Skeletal muscle cell (primary cell): ENCODE measurements at regions not wholly inside any gene's neighbourhood (a gene's known extent, or its start where the extent isn't known, plus 50 kb on each side); places are given as distances from the start of the nearest gene placed in this dataset.
A peak's percentile ranks its signal among the peaks of the same experiment; 100 is the strongest.
"Not testable (repeated sequence)": the region's sequence is repeated elsewhere in the genome, so short reads cannot be mapped to it uniquely, and the experiment has no call there.

Source experiments
- DNase-seq: peaks from one replicate; pipeline ENCODE4 v3.0.0-alpha.2; 2010; ENCODE audit warnings: low read depth
- H3K4me3 ChIP-seq: 2 replicates; pipeline ENCODE4 v1.5.1; 2011; ENCODE audit warnings: low read depth, mild to moderate bottlenecking, control low read depth, low read length, moderate library complexity

DNA sequence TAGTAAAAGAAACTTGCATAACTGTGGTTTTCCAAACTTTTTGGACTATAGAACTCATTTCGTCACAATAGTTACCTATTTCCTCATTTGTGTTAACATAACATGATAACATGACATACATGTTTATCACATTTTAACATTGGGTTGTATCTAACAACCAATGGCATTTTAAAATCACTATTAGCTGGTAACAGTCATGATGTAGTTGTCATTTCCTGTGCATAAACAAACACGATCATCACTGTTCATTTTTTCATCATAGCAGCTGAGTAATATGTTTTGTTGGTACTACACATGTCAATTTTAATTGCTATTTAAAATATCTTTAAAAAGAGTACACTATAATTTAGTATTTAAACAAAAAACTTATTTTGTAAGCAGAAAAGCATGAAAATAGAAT, 402.4 kb downstream of the SATB2 start:
- H3K4me3 ChIP-seq, result no peak overlapping the region
- no peak for DNase-seq

DNA sequence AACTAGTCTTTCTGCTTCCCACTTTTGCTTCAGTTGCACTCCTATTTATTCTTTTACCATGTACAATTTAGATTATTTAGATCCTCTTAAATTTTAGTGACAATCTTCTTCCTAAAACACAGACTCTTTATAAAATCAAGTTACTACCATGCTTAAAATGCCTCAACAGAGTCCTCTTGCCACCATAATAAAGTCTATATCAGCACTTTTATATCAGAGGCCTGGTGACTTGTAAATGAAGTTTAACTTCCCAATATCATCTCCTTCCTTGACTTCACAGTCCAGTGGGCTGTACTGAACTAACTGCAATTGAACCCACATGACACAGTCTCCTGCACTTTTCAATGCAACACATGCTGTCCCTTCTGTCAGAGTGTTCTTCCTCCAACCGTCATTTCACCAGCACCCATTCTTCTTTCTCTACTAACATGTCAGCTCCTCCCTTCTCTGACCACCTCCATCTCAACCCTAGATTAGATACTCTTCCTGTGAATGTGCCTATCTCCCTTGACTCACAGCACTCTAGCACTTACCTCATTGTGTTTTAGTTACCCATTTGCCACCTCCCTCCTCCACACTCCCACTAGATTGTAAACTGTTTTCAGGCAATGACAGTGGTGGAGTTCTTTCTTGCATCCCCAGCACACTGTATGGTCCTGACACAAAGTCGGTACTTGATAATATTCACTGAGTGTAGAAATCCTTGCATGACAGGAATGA, 414.9 kb downstream of the SATB2 start:
- no peak for DNase-seq
- no peak overlapping the region for H3K4me3 ChIP-seq

DNA sequence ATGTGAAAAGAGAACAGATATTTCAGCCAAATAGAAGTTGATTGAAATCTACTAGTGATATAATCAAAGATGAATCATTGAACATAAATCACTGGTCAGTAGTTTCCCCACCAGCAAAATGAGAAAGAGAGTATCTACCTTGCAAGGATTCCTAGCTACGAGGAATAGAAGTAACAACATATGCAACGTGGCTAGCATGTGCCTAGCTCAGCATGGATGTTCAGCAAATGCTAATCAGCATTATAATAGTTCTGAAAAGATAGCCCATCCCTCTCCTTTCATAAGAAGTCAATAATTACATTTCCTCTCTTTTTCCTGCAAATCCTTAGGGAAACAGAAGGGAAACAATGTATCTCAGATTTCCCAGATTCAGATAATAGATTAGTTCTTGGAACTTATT, 417.2 kb downstream of the SATB2 start:
- DNase-seq, result no peak
- H3K4me3 ChIP-seq, result no peak overlapping the region

DNA sequence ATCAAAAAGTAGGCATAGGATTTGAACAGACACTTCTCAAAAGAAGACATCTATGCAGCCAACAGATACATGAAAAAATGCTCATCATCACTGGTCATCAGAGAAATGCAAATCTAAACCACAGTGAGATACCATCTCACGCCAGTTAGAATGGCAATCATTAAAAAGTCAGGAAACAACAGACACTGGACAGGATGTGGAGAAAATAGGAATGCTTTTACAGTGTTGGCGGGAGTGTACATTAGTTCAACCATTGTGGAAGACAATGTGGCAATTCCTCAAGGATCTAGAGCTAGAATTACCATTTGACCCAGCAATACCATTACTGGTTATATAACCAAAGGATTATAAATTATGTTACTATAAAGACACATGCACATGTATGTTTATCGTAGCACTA, 424.0 kb downstream of the SATB2 start:
- H3K4me3 ChIP-seq, DNase-seq: not testable (repeated sequence)

DNA sequence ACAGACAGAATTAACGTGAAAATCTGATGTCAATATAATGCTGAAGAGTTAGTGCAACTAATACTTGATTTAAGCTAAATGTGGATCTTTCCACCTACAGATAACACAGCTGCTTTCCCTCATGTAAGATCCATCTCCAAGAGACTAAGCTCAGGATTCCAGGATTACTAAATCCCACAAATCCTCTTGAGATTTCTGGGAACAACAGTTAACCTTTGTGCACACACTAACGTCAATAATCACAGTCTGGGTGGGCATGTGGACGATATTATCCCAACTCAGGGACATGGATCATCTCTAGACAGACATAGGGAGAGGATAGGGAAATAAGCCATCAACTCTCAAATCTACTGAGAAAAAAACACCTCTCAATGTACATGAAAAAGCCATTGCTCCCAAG, 432.6 kb downstream of the SATB2 start:
- no peak for DNase-seq
- no peak overlapping the region for H3K4me3 ChIP-seq

DNA sequence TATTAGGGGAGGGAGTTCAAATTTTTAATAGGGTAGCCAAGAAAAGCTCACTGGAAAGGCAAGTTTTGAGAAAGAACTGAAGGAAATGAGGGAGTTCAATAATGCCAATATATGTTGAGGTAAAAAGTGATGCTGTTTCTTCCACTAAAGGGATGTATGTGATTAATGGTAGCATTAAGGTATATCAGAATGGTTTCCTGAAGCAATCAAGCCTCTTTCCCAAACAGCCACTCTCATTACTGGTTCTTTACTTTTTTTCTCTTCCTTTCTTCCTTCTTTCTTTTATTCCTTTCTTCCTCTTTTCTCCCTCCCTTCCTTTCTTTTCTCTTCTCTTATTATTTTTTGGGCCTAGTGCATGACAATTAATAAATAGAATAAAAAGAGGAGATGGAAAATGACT, 433.5 kb downstream of the SATB2 start:
- DNase-seq, result no peak
- no peak overlapping the region for H3K4me3 ChIP-seq

DNA sequence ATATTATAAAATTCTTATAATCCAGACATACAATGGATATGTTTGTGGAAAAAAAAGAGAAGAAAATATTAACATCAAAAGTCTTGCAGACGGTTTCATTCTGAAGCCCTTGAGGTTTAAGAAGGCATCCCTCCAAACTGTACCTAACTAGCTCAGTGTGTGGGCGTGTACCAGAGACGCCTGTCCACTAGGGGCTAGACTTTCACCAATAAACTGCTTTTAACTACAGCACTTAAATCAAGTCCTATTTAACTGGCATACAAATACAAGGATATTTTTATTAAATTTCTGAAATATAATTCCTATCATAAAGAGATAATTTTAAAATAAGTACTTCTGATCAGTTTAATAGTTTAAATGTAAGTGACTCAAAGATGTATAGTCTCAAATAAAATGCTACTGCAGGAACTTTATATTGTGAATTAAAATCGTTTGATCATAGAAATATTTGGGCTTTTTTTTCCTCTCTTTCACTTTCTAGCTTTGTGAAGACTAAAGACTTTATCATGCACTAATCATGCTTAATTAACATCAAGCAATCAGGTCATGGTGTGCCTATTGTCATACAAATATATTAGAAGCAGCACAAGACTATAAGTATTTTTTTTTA, 437.7 kb downstream of the SATB2 start:
- no peak overlapping the region for H3K4me3 ChIP-seq
- DNase-seq, result peak; percentile 8

DNA sequence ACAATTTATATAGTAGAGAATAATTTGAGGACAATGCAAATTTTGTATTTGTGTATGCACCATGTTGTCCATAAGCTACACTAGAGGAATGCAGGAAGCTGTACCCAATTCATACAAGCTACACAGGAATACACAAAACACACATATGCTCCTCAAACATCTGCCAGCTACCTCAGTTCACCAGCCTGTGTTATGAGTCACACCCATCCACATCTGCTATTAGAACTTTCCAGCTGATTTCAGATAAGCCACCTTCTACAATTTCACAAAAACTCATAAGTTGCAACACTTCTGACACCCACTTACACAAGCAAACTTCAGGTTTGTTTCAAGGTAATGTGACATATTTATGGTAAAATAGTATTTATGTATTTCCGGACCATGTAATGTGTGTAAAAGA, 438.9 kb downstream of the SATB2 start:
- no peak for DNase-seq
- H3K4me3 ChIP-seq, result no peak overlapping the region

DNA sequence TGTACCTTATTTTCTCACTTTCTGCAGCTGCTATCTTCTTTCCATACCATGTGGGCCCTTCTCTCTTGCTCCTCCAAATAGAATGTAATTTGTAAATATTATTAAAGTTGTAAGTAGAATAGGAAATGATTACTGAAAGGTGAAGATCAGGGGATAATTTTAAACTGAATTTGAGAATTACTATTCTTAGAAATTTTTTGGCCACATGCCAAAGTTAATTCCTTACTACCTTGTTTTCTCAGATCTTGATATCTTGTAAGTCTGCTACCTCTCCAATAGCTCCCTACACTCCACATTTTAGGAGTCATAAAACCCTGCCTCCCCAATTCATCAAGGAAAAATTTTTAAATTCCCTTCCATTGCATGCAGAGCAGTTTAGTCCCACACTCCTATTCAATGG, 442.7 kb downstream of the SATB2 start:
- no peak for DNase-seq
- no peak overlapping the region for H3K4me3 ChIP-seq

DNA sequence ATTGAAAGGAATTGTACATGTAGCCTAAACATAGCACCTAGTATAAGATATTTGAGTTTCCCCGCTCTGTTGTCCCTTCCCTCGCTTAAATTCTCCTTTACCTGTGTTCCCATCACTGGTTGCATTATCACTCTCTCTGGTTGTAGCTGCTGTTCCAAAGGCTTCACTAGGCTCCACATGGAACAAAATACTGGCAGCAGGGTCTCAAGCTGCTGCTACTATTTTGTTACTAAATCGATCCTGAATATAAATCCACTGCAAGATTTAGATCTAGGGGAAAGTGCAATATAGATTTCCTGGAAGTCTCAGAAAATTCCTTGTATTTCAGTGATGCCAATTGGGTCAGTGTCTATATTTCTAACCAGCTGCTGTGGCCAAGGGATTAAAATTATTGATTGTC, 443.5 kb downstream of the SATB2 start:
- H3K4me3 ChIP-seq, result no peak overlapping the region
- DNase-seq, result no peak

DNA sequence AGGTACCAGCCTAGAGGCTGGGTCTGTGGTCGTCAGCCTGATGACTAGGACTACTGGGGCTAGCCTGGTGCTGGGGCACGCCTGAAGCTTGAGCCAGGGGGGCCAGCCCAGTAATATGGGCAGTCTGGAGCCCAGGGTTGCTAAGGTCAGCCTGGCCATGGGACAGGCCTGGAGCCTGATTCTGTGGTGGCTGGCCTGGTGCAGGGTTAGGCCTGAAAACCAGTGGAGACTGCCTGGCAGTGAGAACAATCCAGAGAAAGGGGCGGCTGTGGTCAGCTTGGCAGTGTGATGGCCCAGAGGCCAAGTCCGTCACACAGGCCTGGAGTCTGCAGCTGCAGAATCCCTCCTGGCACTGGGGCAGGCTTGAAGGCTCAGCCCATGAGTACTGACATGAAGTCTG, 445.8 kb downstream of the SATB2 start:
- H3K4me3 ChIP-seq, result no peak overlapping the region
- no peak for DNase-seq

DNA sequence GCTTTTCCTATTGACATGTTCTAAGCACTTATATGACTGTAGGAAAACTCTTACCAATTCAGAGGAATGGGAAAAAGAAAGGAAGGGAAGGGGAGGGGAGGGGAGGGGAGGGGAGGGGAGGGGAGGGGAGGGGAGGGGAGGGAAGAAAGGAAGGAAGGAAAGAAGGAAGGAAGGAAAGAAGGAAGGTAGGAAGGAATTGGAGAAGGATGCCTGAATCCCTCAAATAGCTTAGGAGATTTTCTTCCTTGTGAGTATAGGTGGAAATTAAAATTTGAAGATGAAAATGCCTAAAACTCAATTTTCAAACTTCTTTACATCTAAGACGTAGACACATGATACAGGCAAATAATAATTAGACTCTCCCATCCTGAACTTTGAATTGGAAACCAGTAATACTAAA, 463.1 kb downstream of the SATB2 start:
- no peak for DNase-seq
- H3K4me3 ChIP-seq, result no peak overlapping the region

DNA sequence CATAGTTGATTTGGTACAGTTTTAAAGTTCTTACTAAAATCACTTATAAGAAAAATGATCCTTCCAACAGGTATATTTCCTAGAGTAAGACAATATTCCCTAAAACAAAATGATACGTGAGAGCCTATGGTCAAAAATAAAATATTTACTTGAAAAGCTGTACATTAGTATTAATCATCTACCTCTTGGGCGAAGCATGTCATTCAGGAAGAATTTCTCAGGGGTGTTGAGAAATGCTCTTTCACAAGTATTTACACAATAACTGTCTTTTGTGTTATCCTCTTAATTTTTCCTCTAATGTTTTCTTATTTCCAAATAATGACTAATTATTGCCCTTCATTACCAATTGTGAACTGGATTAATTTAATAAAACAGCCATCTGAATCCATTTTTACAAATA, 466.3 kb downstream of the SATB2 start:
- no peak overlapping the region for H3K4me3 ChIP-seq
- no peak for DNase-seq

DNA sequence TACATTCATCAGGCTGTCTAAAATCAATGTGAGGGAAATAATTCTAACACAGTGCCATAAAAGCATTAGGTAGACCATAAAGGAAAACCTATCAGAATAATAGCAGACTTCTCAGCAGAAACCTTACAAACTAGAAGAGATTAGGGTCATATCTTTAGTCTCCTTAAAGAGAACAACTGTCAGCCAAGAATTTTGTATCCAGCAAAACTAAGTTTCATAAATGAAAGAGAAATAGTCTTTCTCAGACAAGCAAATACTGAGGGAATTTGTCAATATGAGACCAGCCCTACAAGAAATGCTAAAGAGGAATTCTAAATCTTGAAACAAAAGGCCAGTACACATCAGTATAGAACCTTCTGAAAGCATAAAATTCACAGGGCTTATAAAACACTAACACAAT, 482.0 kb downstream of the SATB2 start:
- no peak for DNase-seq
- no peak overlapping the region for H3K4me3 ChIP-seq

DNA sequence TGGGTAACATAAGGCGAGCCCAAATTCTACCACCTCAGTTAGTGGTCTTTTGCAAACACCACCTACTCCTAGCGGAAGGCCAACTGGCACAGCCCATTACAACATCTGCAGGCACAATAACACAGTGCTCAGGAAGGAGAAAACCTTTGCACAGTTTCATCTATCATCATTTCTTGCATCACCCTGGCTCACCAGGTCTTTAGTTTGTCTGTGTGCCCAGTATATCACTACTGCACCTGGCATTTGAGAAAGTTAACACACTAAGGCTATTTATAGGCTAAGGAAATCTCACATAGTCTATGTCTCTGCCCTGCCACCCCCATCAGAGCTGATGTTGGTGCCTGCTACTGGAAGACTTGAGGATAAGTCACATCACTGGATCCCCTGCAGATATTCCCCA, 484.0 kb downstream of the SATB2 start:
- H3K4me3 ChIP-seq, result no peak overlapping the region
- DNase-seq, result no peak

DNA sequence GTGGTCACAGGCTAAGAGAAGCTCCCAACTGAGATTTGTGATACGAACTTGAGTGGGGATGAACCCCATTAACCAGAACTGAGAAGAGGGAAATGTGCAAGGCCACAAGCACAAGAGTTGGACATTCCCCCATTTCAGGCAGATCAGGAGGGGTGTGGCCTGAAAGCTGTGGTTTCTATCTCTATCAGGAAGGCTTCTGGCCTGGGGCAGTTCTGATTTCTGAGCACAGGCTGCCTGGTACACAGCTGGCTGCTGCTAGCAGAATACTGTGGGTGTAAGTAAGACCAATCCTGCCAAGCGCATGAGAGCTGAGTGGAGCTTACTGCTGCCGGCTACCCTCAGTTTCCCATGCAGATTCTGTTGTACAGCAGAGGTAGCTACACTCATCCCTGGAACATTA, 484.6 kb downstream of the SATB2 start:
- DNase-seq, result no peak
- no peak overlapping the region for H3K4me3 ChIP-seq

DNA sequence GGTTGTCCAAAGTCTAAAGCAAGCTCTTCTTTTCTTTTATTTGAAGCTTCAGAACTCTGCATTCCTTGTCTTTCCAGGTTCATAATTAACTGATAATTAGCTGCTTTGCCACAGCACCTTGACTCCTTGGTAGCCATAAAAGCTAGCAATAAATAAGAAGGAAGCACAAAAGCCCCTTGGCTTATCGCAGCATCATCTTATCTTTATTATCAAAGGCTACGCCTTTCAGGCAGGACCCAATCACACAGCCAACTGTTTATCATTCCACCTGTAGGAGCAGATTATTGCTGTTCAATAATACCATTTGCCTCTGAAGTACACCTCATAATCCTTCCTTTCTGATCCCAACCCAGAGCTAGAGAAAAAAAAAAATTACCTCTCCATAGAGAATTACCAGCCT, 489.2 kb downstream of the SATB2 start:
- DNase-seq, result no peak
- H3K4me3 ChIP-seq, result no peak overlapping the region

DNA sequence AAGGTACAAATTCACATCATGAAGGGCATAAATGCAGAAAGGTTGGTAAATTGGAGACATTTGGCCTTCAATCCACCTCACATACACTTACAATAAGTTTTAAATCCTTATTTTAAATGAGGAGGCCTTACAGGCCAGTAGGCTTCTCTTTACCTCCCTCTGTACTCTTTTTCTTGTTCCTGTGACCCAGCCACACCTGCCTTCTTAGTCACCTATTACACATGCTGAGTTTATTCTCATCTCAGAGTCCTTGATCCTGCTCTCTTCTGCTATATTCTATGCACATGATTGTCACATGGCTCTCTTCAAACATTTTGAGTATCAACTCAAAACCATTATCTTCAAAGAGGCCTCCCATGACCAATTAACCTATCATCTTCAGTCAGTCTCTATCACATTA, 491.5 kb downstream of the SATB2 start:
- no peak for DNase-seq
- H3K4me3 ChIP-seq, result no peak overlapping the region

DNA sequence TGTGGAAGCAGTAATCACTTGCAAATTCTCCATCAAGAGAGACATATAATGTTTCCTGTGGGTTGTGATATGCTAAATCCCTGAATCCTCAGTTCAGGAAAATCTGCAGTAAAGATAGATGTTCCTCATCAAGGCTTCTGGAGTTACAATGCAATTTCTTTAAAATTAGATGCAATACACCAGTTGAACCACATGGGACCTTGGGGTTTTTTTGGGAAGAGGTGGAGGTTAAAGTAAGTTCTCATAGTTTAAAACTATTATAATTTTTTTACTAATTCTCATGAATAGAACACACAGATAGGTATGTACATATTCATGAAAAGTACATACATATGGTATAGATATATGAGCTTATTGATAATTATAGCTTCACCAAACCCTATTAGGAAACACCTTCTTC, 496.2 kb downstream of the SATB2 start:
- no peak for DNase-seq
- no peak overlapping the region for H3K4me3 ChIP-seq

DNA sequence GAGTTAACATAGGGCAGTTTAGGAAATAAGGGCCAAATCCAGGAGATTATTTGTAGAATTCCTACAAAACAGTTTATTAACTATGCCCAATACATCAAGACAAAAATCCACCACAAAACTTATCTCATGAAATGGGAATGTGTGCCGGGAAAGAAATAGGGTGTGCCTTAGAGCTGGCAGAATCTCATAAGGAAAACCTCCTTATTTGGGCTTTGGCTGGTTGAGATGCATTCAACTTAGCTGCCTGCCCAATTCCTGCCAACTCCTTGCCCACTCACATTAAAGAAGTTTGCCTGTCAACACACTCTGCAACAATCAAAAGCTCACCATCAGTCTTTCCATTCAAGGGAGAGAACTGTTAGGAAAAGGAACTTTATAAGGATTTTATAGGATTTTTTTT, 500.6 kb downstream of the SATB2 start:
- no peak for DNase-seq
- no peak overlapping the region for H3K4me3 ChIP-seq

DNA sequence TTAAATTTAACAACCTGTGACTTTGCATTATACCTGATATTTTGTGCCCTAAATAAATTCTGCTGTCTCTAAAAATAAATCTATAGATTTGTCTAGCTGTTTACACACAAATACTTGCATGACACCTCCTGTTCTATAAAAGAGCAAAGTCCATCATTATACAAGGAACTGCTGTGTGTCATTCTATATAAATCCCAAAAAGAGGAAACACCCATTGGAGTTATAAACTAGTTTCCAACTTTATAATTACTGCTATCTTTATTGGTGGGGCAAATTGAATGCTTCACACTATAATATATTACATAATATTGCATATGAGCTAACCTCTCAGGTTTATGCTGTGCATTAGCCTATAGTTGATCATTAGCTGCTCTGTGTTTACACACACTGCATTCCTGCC, 504.4 kb downstream of the SATB2 start:
- no peak overlapping the region for H3K4me3 ChIP-seq
- DNase-seq, result no peak

DNA sequence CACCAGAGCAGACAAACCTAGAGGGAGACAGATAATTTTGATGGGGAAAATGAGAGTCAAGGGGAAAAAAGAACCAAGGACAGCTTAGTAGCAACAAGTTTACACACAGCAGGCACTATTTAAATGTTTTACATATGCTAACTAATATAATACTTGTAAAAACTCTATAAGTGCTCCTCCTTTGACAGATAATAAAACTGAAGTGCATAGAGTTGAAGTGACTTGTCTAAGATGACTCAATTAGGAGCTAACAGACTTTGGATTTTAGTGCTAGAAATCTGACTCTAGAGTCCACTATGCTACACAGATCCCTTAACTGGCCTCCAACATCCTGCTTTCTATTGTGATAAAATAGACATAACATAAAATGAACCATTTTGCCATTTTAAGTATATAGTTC, 506.9 kb downstream of the SATB2 start:
- no peak for DNase-seq
- no peak overlapping the region for H3K4me3 ChIP-seq
